Astrocyte (in vitro differentiated cells and primary cell): ENCODE measurements at regions not wholly inside any gene's neighbourhood (a gene's known extent, or its start where the extent isn't known, plus 50 kb on each side); places are given as distances from the start of the nearest gene placed in this dataset.

Source experiments
- DNase-seq: peaks from one replicate; pipeline ENCODE4 v3.0.0-alpha.2; 2010; ENCODE audit warnings: low read depth
- FAIRE-seq: peaks from 2 replicates; lab custom pipeline; 2011; peaks lifted over from hg19 to GRCh38; lab: Jason Lieb, UNC
- H2AFZ ChIP-seq: 2 replicates; pipeline ENCODE4 v1.6.0; 2012; ENCODE audit warnings: low read depth, low read length, inconsistent platforms
- H3K27ac ChIP-seq: 2 replicates; pipeline ENCODE4 v1.5.1; 2011; ENCODE audit warnings: low read depth, low read length, inconsistent platforms
- H3K27me3 ChIP-seq: 2 replicates; pipeline ENCODE4 v1.6.0; 2011; ENCODE audit warnings: low read length, inconsistent platforms; ENCODE audit not compliant: insufficient read depth
- H3K36me3 ChIP-seq: 2 replicates; pipeline ENCODE4 v1.5.1; 2011; ENCODE audit warnings: low read length, inconsistent platforms; ENCODE audit not compliant: insufficient read depth
- H3K4me1 ChIP-seq: 2 replicates; pipeline ENCODE4 v1.5.1; 2011; ENCODE audit warnings: low read length, inconsistent platforms; ENCODE audit not compliant: insufficient read depth
- H3K4me2 ChIP-seq: 2 replicates; pipeline ENCODE4 v1.6.0; 2012; ENCODE audit warnings: low read length, inconsistent platforms
- H3K4me3 ChIP-seq: 2 replicates; pipeline ENCODE4 v1.5.1; 2011; ENCODE audit warnings: low read depth, mild to moderate bottlenecking, low read length, inconsistent platforms; ENCODE audit not compliant: insufficient read depth
- H3K79me2 ChIP-seq: 2 replicates; pipeline ENCODE4 v1.6.0; 2012; ENCODE audit warnings: mild to moderate bottlenecking, low read length, inconsistent platforms; ENCODE audit not compliant: insufficient read depth
- H3K9ac ChIP-seq: 2 replicates; pipeline ENCODE4 v1.6.0; 2012; ENCODE audit warnings: mild to moderate bottlenecking, low read length, inconsistent platforms
- H3K9me3 ChIP-seq: 2 replicates; pipeline ENCODE4 v1.5.1; 2012; ENCODE audit warnings: low read depth, mild to moderate bottlenecking, low read length, inconsistent platforms; ENCODE audit not compliant: insufficient read depth
- H4K20me1 ChIP-seq: 2 replicates; pipeline ENCODE4 v1.6.0; 2012; ENCODE audit warnings: low read length, inconsistent platforms; ENCODE audit not compliant: insufficient read depth
- H3K27ac Mint-ChIP-seq: one replicate; pipeline ENCODE4 v1.8.0; 2021; ENCODE audit warnings: mild to moderate bottlenecking, mixed read lengths; ENCODE audit not compliant: unreplicated experiment
- H3K27me3 Mint-ChIP-seq: one replicate; pipeline ENCODE4 v1.8.0; 2021; ENCODE audit warnings: low read depth, mixed read lengths; ENCODE audit not compliant: unreplicated experiment
- H3K36me3 Mint-ChIP-seq: one replicate; pipeline ENCODE4 v1.8.0; 2021; ENCODE audit warnings: low read depth, mixed read lengths; ENCODE audit not compliant: unreplicated experiment
- H3K4me1 Mint-ChIP-seq: one replicate; pipeline ENCODE4 v1.8.0; 2021; ENCODE audit warnings: low read depth, mixed read lengths; ENCODE audit not compliant: unreplicated experiment
- H3K4me3 Mint-ChIP-seq: one replicate; pipeline ENCODE4 v1.8.0; 2021; ENCODE audit warnings: mild to moderate bottlenecking, moderate library complexity, mixed read lengths; ENCODE audit not compliant: unreplicated experiment
- H3K9me3 Mint-ChIP-seq: one replicate; pipeline ENCODE4 v1.8.0; 2021; ENCODE audit warnings: mild to moderate bottlenecking, mixed read lengths; ENCODE audit not compliant: unreplicated experiment
- EZH2 ChIP-seq: IDR thresholded peaks from 2 replicates; pipeline ENCODE4 v1.6.1; 2012; ENCODE audit warnings: mild to moderate bottlenecking, low read length, inconsistent platforms; ENCODE audit not compliant: insufficient read depth
- TF ChIP-seq, protein P1 (sequence below): IDR thresholded peaks from 2 replicates; pipeline ENCODE4 v1.5.1; 2011; ENCODE audit warnings: low read depth, mild to moderate bottlenecking, inconsistent platforms, low read length, moderate library complexity; ENCODE audit not compliant: insufficient read depth

GRCh38 chr5:170442921-170443320 lies 53.8 kb upstream of the KCNMB1 start:
- H3K4me1 Mint-ChIP-seq = no peaks in the 10 kb centered on the region

DNA sequence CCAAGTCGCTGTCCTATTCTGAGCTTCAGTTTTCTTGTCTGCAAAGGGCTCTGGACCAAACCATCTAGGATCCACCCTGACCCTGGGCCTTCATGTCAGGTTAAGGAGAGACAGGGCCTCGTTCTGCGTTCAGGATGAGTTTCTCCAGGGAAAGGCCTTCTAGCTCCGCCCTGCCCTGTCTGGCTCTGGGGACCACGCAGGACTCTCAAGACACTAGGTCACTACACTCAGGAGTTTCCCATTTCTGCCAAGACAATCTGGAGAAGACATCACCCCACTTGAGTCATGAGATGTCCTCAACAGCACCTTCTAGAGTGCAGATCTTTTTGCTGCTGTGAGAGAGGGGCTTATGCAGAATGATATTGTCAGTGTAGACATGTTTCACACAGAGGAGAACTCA lies 53.2 kb upstream of the KCNMB1 start:
- Mint-ChIP-seq H3K4me3 (no peak overlapping the region), H3K9me3 (peaks cover 2% of the 10 kb centered on the region), H3K27me3 (peaks cover 37% of the 10 kb centered on the region), H3K36me3 (peaks cover 4% of the 10 kb centered on the region), H3K27ac (no peak overlapping the region), H3K4me1 (no peaks in the 10 kb centered on the region)
- Histone ChIP-seq H3K27me3 (no peaks in the 10 kb centered on the region), H3K4me3 (no peak overlapping the region), H3K27ac (no peak overlapping the region), H3K9ac (no peak overlapping the region), H3K36me3 (no peaks in the 10 kb centered on the region), H2AFZ (no peak overlapping the region), H4K20me1 (no peaks in the 10 kb centered on the region), H3K4me2 (no peak overlapping the region), H3K4me1 (no peaks in the 10 kb centered on the region), H3K79me2 (no peaks in the 10 kb centered on the region), H3K9me3 (no peaks in the 10 kb centered on the region)
- FAIRE-seq (no peak), DNase-seq (no peak)
- no peak for TF ChIP-seq EZH2
- TF ChIP-seq, protein P1, sequence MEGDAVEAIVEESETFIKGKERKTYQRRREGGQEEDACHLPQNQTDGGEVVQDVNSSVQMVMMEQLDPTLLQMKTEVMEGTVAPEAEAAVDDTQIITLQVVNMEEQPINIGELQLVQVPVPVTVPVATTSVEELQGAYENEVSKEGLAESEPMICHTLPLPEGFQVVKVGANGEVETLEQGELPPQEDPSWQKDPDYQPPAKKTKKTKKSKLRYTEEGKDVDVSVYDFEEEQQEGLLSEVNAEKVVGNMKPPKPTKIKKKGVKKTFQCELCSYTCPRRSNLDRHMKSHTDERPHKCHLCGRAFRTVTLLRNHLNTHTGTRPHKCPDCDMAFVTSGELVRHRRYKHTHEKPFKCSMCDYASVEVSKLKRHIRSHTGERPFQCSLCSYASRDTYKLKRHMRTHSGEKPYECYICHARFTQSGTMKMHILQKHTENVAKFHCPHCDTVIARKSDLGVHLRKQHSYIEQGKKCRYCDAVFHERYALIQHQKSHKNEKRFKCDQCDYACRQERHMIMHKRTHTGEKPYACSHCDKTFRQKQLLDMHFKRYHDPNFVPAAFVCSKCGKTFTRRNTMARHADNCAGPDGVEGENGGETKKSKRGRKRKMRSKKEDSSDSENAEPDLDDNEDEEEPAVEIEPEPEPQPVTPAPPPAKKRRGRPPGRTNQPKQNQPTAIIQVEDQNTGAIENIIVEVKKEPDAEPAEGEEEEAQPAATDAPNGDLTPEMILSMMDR = no peak

More at GRCh38 chr5:170442921-170443320, 53.8 kb upstream of the KCNMB1 start:
- Histone ChIP-seq H3K27me3 (no peaks in the 10 kb centered on the region), H3K79me2 (no peaks in the 10 kb centered on the region), H3K9me3 (no peaks in the 10 kb centered on the region), H3K36me3 (no peaks in the 10 kb centered on the region), H3K9ac (no peak overlapping the region), H3K4me3 (no peak overlapping the region), H3K27ac (no peak overlapping the region), H4K20me1 (no peaks in the 10 kb centered on the region), H2AFZ (no peak overlapping the region), H3K4me1 (no peaks in the 10 kb centered on the region), H3K4me2 (no peak overlapping the region)
- FAIRE-seq = no peak
- H3K4me3 Mint-ChIP-seq = no peak overlapping the region
- H3K27me3 Mint-ChIP-seq = peaks cover 33% of the 10 kb centered on the region
- DNase-seq = no peak
- TF ChIP-seq, protein P1 = no peak
- no peak for TF ChIP-seq EZH2
- peaks cover 6% of the 10 kb centered on the region for H3K9me3 Mint-ChIP-seq
- peaks cover 1% of the 10 kb centered on the region for H3K36me3 Mint-ChIP-seq
- H3K27ac Mint-ChIP-seq = no peak overlapping the region

- FAIRE-seq = no peak
- H3K9me3 Mint-ChIP-seq = peaks cover 2% of the 10 kb centered on the region
- Histone ChIP-seq H3K36me3 (no peaks in the 10 kb centered on the region), H3K27me3 (no peaks in the 10 kb centered on the region), H3K4me3 (no peak overlapping the region), H2AFZ (no peak overlapping the region), H3K79me2 (no peaks in the 10 kb centered on the region), H3K4me1 (no peaks in the 10 kb centered on the region), H3K27ac (no peak overlapping the region), H3K9me3 (no peaks in the 10 kb centered on the region), H4K20me1 (no peaks in the 10 kb centered on the region), H3K9ac (no peak overlapping the region), H3K4me2 (no peak overlapping the region)
- no peaks in the 10 kb centered on the region for H3K4me1 Mint-ChIP-seq
- peaks cover 46% of the 10 kb centered on the region for H3K27me3 Mint-ChIP-seq
- TF ChIP-seq, protein P1 = no peak
- no peak for TF ChIP-seq EZH2
- no peak overlapping the region for H3K27ac Mint-ChIP-seq
- DNase-seq = no peak
- no peak overlapping the region for H3K4me3 Mint-ChIP-seq
- H3K36me3 Mint-ChIP-seq = peaks cover 4% of the 10 kb centered on the region
Measured at GRCh38 chr5:170441393-170441784, 52.2 kb upstream of the KCNMB1 start.
